IgD-negative memory B cell (primary cell): ENCODE measurements at regions not wholly inside any gene's neighbourhood (a gene's known extent, or its start where the extent isn't known, plus 50 kb on each side); places are given as distances from the start of the nearest gene placed in this dataset.

Experiments used
- H3K27ac Mint-ChIP-seq, 3 donors: one replicate each; pipeline ENCODE4 v1.8.0; 2020 to 2022; ENCODE audit warnings: mild to moderate bottlenecking in 3 of 3, mixed read lengths in 3 of 3, moderate library complexity in 1 of 3
- H3K27me3 Mint-ChIP-seq: one replicate; pipeline ENCODE4 v1.8.0; 2021; ENCODE audit warnings: mixed read lengths
- H3K36me3 Mint-ChIP-seq: one replicate; pipeline ENCODE4 v1.8.0; 2020; ENCODE audit warnings: mild to moderate bottlenecking, mixed read lengths
- H3K4me1 Mint-ChIP-seq, 3 donors: one replicate each; pipeline ENCODE4 v1.8.0; 2020 to 2022; ENCODE audit warnings: mixed read lengths in 3 of 3, mild to moderate bottlenecking in 1 of 3
- H3K4me3 Mint-ChIP-seq, 4 donors: one replicate each; pipeline ENCODE4 v1.8.0; 2020 to 2022; ENCODE audit warnings: mild to moderate bottlenecking in 4 of 4, mixed read lengths in 4 of 4, moderate library complexity in 3 of 4
- H3K9me3 Mint-ChIP-seq, 3 donors: one replicate each; pipeline ENCODE4 v1.8.0; 2020 to 2021; ENCODE audit warnings: mixed read lengths in 3 of 3, mild to moderate bottlenecking in 1 of 3

- H3K27ac Mint-ChIP-seq: no peak overlapping the region
- no peaks in the 10 kb centered on the region for H3K4me1 Mint-ChIP-seq
- H3K4me3 Mint-ChIP-seq: no peak overlapping the region
- H3K27me3 Mint-ChIP-seq: no peaks in the 10 kb centered on the region
- no peaks in the 10 kb centered on the region for H3K36me3 Mint-ChIP-seq
- H3K9me3 Mint-ChIP-seq: peaks cover 4 to 10% (median 4%) of the 10 kb centered on the region in 3 donors
These were observed 540.1 kb upstream of the PSMD7 start for GRCh38 chr16:73756289-73757178.

- H3K9me3 Mint-ChIP-seq: peaks cover 0 to 10% (median 4%) of the 10 kb centered on the region in 3 donors
- no peaks in the 10 kb centered on the region for H3K4me1 Mint-ChIP-seq
- H3K27ac Mint-ChIP-seq: no peak overlapping the region
- H3K4me3 Mint-ChIP-seq: no peak overlapping the region
- H3K27me3 Mint-ChIP-seq: no peaks in the 10 kb centered on the region
- no peaks in the 10 kb centered on the region for H3K36me3 Mint-ChIP-seq
These were observed 542.7 kb upstream of the PSMD7 start for GRCh38 chr16:73753931-73754330.

- Mint-ChIP-seq H3K9me3 (peaks cover 0 to 7% (median 4%) of the 10 kb centered on the region in 3 donors), H3K4me3 (no peak overlapping the region)
These were observed 546.0 kb upstream of the PSMD7 start for GRCh38 chr16:73750639-73751038.

GRCh38 chr16:73747328-73747727 lies 549.3 kb upstream of the PSMD7 start:
- no peaks in the 10 kb centered on the region for H3K4me1 Mint-ChIP-seq
- H3K27me3 Mint-ChIP-seq: no peaks in the 10 kb centered on the region
- no peak overlapping the region for H3K4me3 Mint-ChIP-seq
- H3K9me3 Mint-ChIP-seq: peaks cover 0 to 14% (median 4%) of the 10 kb centered on the region in 3 donors
- H3K27ac Mint-ChIP-seq: no peak overlapping the region
- peaks cover 2% of the 10 kb centered on the region for H3K36me3 Mint-ChIP-seq

More at GRCh38 chr16:73750639-73751038, 546.0 kb upstream of the PSMD7 start:
- H3K36me3 Mint-ChIP-seq: peaks cover 2% of the 10 kb centered on the region
- no peak overlapping the region for H3K27ac Mint-ChIP-seq
- H3K27me3 Mint-ChIP-seq: no peaks in the 10 kb centered on the region
- H3K4me1 Mint-ChIP-seq: no peaks in the 10 kb centered on the region

- no peak overlapping the region for H3K27ac Mint-ChIP-seq
- H3K36me3 Mint-ChIP-seq: peaks cover 2% of the 10 kb centered on the region
- no peaks in the 10 kb centered on the region for H3K27me3 Mint-ChIP-seq
- H3K9me3 Mint-ChIP-seq: peaks cover 0 to 15% (median 4%) of the 10 kb centered on the region in 3 donors
- H3K4me1 Mint-ChIP-seq: no peaks in the 10 kb centered on the region
- H3K4me3 Mint-ChIP-seq: no peak overlapping the region
These were observed 550.1 kb upstream of the PSMD7 start for GRCh38 chr16:73746554-73746953.

- H3K9me3 Mint-ChIP-seq: peaks cover 3 to 8% (median 4%) of the 10 kb centered on the region in 3 donors
- H3K4me1 Mint-ChIP-seq: no peaks in the 10 kb centered on the region
- H3K27me3 Mint-ChIP-seq: no peaks in the 10 kb centered on the region
- H3K4me3 Mint-ChIP-seq: no peak overlapping the region
- no peak overlapping the region for H3K27ac Mint-ChIP-seq
- peaks cover 2% of the 10 kb centered on the region for H3K36me3 Mint-ChIP-seq
These were observed 552.7 kb upstream of the PSMD7 start for GRCh38 chr16:73743665-73744496.

- Mint-ChIP-seq H3K27me3 (no peaks in the 10 kb centered on the region), H3K4me3 (no peak overlapping the region), H3K4me1 (no peaks in the 10 kb centered on the region), H3K36me3 (no peaks in the 10 kb centered on the region), H3K27ac (no peak overlapping the region), H3K9me3 (peaks cover 2 to 8% (median 5%) of the 10 kb centered on the region in 3 donors)
These were observed 557.4 kb upstream of the PSMD7 start for GRCh38 chr16:73739049-73739769.

GRCh38 chr16:73738266-73738665 lies 558.3 kb upstream of the PSMD7 start:
- Mint-ChIP-seq H3K36me3 (no peaks in the 10 kb centered on the region), H3K9me3 (peaks cover 2 to 5% (median 4%) of the 10 kb centered on the region in 3 donors), H3K4me3 (no peak overlapping the region), H3K27me3 (no peaks in the 10 kb centered on the region), H3K27ac (no peak overlapping the region), H3K4me1 (no peaks in the 10 kb centered on the region)

- H3K4me3 Mint-ChIP-seq: no peak overlapping the region
- peaks cover 2 to 6% (median 5%) of the 10 kb centered on the region in 3 donors for H3K9me3 Mint-ChIP-seq
- no peaks in the 10 kb centered on the region for H3K27me3 Mint-ChIP-seq
- no peak overlapping the region for H3K27ac Mint-ChIP-seq
- no peaks in the 10 kb centered on the region for H3K4me1 Mint-ChIP-seq
- no peaks in the 10 kb centered on the region for H3K36me3 Mint-ChIP-seq
These were observed 559.0 kb upstream of the PSMD7 start for GRCh38 chr16:73737637-73738036.

GRCh38 chr16:73735954-73736353 lies 560.7 kb upstream of the PSMD7 start:
- H3K4me1 Mint-ChIP-seq: no peaks in the 10 kb centered on the region
- H3K4me3 Mint-ChIP-seq: no peak overlapping the region
- no peak overlapping the region for H3K27ac Mint-ChIP-seq
- H3K9me3 Mint-ChIP-seq: peaks cover 2 to 5% (median 4%) of the 10 kb centered on the region in 3 donors
- H3K36me3 Mint-ChIP-seq: no peaks in the 10 kb centered on the region
- H3K27me3 Mint-ChIP-seq: no peaks in the 10 kb centered on the region

GRCh38 chr16:73735018-73735417 lies 561.6 kb upstream of the PSMD7 start:
- H3K27me3 Mint-ChIP-seq: no peaks in the 10 kb centered on the region
- no peaks in the 10 kb centered on the region for H3K4me1 Mint-ChIP-seq
- peaks cover 2 to 5% (median 4%) of the 10 kb centered on the region in 3 donors for H3K9me3 Mint-ChIP-seq
- no peak overlapping the region for H3K4me3 Mint-ChIP-seq
- no peaks in the 10 kb centered on the region for H3K36me3 Mint-ChIP-seq
- H3K27ac Mint-ChIP-seq: no peak overlapping the region

GRCh38 chr16:73732681-73733080 lies 563.9 kb upstream of the PSMD7 start:
- peaks cover 2 to 17% (median 2%) of the 10 kb centered on the region in 3 donors for H3K9me3 Mint-ChIP-seq
- H3K27ac Mint-ChIP-seq: no peak overlapping the region
- no peaks in the 10 kb centered on the region for H3K36me3 Mint-ChIP-seq
- H3K4me1 Mint-ChIP-seq: no peaks in the 10 kb centered on the region
- H3K27me3 Mint-ChIP-seq: no peaks in the 10 kb centered on the region
- H3K4me3 Mint-ChIP-seq: no peak overlapping the region

GRCh38 chr16:73732143-73732542 lies 564.5 kb upstream of the PSMD7 start:
- Mint-ChIP-seq H3K27me3 (no peaks in the 10 kb centered on the region), H3K27ac (no peak overlapping the region), H3K4me1 (no peaks in the 10 kb centered on the region), H3K4me3 (no peak overlapping the region), H3K36me3 (no peaks in the 10 kb centered on the region), H3K9me3 (peaks cover 2 to 17% (median 3%) of the 10 kb centered on the region in 3 donors)

GRCh38 chr16:73730481-73731090 lies 566.0 kb upstream of the PSMD7 start:
- Mint-ChIP-seq H3K27ac (no peak overlapping the region), H3K36me3 (no peaks in the 10 kb centered on the region), H3K4me3 (no peak overlapping the region), H3K9me3 (peaks cover 3 to 17% (median 4%) of the 10 kb centered on the region in 3 donors), H3K4me1 (no peaks in the 10 kb centered on the region), H3K27me3 (no peaks in the 10 kb centered on the region)
